HPDE6-E6E7 (cell line): ENCODE measurements at regions not wholly inside any gene's neighbourhood (a gene's known extent, or its start where the extent isn't known, plus 50 kb on each side); places are given as distances from the start of the nearest gene placed in this dataset.
"Not testable (repeated sequence)": the region's sequence is repeated elsewhere in the genome, so short reads cannot be mapped to it uniquely, and the experiment has no call there.

Experiments used
- DNase-seq: peaks from one replicate; pipeline ENCODE4 v3.0.0; 2011; ENCODE audit warnings: missing footprints; ENCODE audit errors: extremely low spot score

GRCh38 chr12:131375261-131375971 is 335.5 kb upstream of the SFSWAP start:
- DNase-seq: no peak

GRCh38 chr12:131375972-131376345 is 334.9 kb upstream of the SFSWAP start:
- no peak for DNase-seq

GRCh38 chr12:131378176-131378842 is 332.6 kb upstream of the SFSWAP start:
- DNase-seq: no peak

- no peak for DNase-seq
Measured at GRCh38 chr12:131378861-131379665, 331.8 kb upstream of the SFSWAP start.

- DNase-seq: no peak
Measured at GRCh38 chr12:131379738-131380137, 331.2 kb upstream of the SFSWAP start.

- no peak for DNase-seq
Measured at GRCh38 chr12:131380220-131380964, 330.5 kb upstream of the SFSWAP start.

- no peak for DNase-seq
Measured at GRCh38 chr12:131380965-131381705, 329.8 kb upstream of the SFSWAP start.

- no peak for DNase-seq
Measured at GRCh38 chr12:131381716-131382430, 329.0 kb upstream of the SFSWAP start.

- no peak for DNase-seq
Measured at GRCh38 chr12:131383291-131383690, 327.6 kb upstream of the SFSWAP start.

- DNase-seq: no peak
Measured at GRCh38 chr12:131383741-131384543, 326.9 kb upstream of the SFSWAP start.

- DNase-seq: no peak
Measured at GRCh38 chr12:131384544-131384855, 326.4 kb upstream of the SFSWAP start.

- DNase-seq: no peak
Measured at GRCh38 chr12:131385313-131386166, 325.4 kb upstream of the SFSWAP start.

GRCh38 chr12:131386167-131386521 is 324.7 kb upstream of the SFSWAP start:
- no peak for DNase-seq

- no peak for DNase-seq
Measured at GRCh38 chr12:131386781-131387180, 324.1 kb upstream of the SFSWAP start.

- DNase-seq: no peak
Measured at GRCh38 chr12:131387281-131388163, 323.4 kb upstream of the SFSWAP start.

GRCh38 chr12:131388164-131389053 is 322.5 kb upstream of the SFSWAP start:
- DNase-seq: not testable (repeated sequence)
